ENCODE measurements at regions not wholly inside any gene's neighbourhood (a gene's known extent, or its start where the extent isn't known, plus 50 kb on each side); places are given as distances from the start of the nearest gene placed in this dataset.

DNA sequence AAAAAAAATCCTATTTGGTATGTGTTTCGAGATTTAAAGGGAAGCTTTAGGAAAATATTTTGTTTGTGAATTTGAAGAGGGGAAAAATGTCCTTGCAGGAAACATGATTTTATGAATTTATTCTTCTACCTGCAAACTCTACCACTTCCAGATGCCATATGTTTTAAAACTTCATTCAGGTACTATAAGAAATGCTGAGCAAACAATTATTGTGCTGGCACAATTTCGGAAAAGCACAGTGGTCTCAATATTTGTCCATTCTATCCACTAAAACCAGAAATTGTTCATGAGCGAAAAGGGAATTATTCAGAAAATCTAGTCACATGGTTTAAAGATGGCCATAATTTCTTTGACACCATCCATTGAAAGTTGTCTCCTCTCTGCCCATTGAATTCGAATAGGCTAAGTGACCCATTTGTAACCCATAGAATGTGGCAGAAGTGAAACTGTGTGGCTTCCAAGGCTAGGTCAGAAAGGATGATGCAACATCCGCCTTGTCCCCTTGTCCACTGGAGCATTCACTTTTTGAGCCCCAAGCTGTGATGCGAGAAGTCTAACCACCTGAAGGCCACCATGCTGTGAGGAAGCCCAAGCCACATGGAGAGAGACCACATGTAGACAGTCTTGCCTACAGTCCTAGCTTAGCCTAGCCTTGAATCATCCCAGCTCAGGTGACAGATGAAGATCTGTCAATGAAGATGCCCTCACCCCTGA is 189.8 kb upstream of the PRKCQ start:
- no peak for DNase-seq (ENCODE audit: low read depth)

DNA sequence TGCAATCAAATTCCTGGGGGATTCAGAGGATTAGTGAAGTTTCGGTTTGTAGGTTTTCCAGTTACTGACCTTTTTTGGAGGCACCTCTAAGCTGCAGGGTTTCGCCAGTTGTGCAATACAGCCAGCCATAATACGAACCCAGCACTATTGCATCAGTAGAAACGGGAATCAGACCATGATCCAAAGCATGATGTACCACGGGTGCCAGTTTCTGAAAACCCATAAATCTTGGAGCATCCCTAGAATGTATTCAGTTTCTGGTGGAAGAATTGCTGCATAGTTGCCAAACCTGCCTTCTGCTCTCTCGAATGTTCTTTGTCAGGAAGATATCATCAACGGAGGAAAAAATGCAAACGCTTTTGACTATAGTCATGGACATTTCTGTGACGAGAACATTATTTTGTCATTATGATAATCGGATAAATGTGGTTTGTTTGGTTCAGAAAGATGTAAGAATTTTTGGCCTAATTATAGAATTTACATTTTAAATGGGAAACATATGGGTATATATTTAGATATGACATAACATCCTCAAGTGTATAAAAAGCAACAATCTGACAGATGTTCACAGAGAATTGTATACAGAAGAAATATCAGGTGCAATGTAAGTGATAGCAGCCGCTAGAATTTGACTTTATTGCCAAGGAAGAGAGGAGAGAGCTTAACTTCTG is 186.2 kb upstream of the PRKCQ start:
- no peak for DNase-seq (ENCODE audit: low read depth)

GRCh38 chr10:6763423-6763822 is 183.3 kb upstream of the PRKCQ start:
- no peak for DNase-seq (ENCODE audit: low read depth)

DNA sequence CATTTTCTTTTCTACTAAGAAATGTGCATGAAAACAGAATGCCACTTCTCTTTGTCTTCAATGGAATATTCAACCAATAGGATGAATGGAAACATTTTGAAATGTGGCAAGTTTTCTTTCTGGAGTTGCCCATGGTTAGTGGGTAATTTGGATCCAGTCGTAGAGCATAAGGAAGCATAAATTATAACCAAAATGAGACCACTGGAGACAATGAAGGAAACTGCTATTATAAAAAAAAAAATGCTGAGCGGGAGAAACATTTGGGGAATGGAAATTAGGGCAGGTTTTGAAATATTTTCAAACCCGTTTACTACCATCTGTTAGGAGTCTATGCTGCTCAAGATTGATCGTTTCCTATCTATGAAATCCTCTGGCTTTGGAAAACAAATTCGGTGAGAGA is 182.9 kb upstream of the PRKCQ start:
- DNase-seq (ENCODE audit: low read depth) = no peak

GRCh38 chr10:6759961-6760360 is 179.9 kb upstream of the PRKCQ start:
- no peak for DNase-seq (ENCODE audit: low read depth)

DNA sequence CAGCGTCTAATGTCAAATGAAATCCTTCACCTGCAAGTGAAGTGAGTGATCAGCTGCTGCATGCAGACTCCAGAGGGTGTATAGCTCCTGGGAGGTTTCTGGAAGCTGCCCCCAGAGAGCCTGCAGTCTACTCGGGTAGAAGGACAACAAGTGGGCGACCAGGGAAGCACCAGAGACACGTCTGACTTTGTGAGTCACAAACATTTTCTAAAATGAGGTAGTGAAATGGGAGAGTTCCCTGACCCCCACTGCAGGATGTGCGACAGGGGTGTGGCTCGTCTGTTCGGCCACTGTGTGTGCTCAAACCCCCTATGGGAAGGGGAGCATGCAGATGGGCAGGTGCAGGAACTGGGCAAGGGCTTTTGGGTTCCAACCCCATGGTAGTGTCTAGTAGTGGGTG is 177.1 kb upstream of the PRKCQ start:
- DNase-seq (ENCODE audit: low read depth) = no peak

GRCh38 chr10:6756716-6757115 is 176.6 kb upstream of the PRKCQ start:
- no peak for DNase-seq (ENCODE audit: low read depth)

GRCh38 chr10:6755781-6756460 is 175.8 kb upstream of the PRKCQ start:
- no peak for DNase-seq (ENCODE audit: low read depth)

GRCh38 chr10:6753644-6754043 is 173.6 kb upstream of the PRKCQ start:
- DNase-seq (ENCODE audit: low read depth) = no peak

DNA sequence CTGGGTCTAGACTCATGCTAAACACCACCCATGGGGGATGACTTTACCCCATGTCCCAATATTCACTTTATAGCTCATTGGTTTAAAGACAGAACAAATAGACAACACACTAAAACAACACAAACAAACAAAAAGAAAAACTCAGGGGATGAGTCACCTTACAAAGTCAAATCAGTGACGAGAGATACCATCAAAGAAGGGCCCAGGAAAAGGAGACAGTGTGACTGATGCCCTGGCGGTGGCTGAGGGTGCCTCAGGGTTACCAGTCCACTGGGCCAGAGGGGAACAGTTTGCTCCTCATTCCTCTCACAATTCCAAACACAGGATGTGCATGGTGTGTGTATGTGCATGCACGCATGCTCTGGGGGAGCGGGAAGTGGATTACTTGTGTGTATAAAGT is 171.3 kb upstream of the PRKCQ start:
- no peak for DNase-seq (ENCODE audit: low read depth)

GRCh38 chr10:6748981-6749635 is 169.0 kb upstream of the PRKCQ start:
- no peak for DNase-seq (ENCODE audit: low read depth)

DNA sequence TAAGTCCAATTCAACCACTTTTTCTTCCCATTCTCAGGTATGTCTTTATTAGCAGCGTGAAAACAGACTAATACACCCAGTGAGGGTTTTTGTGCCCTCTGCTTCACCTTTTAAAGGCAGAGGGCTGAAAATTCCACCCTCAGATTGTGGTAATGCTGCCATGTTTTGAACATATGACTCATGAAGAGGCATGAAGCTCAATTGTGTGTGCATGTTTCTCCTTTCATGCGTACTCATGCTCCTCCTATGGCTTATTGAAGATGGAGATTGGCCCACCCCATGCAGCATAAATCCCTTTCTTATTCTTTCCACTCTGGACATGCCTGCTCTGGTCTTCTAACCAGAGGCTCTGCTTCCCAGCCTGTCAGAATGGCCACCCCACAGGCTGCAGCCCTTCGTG is 168.0 kb upstream of the PRKCQ start:
- DNase-seq (ENCODE audit: low read depth) = no peak

DNA sequence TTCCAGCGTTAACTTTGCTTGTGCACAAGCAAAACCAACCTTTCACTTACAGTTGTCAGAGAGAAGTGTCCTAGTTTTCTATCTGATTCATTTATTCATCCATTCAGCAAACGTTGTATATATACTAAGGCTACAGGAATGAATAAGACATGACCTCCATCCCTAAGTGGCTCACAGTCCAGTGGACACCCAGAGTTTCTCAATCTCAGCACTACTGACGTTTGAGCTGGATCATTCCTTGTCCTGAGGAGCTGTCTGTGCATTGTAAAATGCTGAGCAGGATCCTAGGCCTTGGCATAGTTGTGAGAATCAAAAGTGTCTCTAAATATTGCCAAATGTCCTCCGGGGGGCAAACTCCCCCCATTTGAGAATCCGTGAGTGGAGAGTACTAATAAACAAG is 166.7 kb upstream of the PRKCQ start:
- DNase-seq (ENCODE audit: low read depth) = no peak

GRCh38 chr10:6743291-6743849 is 163.3 kb upstream of the PRKCQ start:
- no peak for DNase-seq (ENCODE audit: low read depth)

GRCh38 chr10:6741541-6741941 is 161.5 kb upstream of the PRKCQ start:
- DNase-seq (ENCODE audit: low read depth) = no peak

DNA sequence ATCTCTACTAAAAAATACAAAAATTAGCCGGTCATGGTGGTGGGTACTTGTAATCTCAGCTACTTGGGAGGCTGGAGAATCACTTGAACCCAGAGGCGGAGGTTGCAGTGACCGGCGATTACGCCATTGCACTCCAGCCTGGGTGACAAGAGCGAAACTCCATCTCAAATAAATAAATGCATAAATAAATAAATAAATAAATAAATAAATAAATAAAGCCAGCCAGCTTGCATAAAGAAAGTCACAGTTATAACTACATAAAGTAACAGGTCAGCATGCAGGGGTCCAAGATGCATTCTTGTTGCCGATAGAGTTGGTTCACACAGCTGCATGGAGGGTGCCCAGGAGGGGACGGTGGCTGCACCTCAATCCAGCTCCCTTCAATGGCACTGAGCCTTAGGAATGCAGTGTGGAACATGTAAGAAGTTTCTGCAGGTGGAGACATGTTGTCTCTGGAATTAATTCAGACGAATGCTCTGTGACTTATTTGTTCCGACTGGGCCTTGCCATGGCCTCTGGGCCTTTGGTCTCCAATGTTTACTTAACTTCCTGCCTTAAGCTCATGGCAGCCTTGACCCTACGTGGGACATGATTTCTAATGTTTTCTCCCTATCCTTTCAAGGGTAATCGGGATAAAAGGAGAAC is 159.6 kb upstream of the PRKCQ start:
- DNase-seq (ENCODE audit: low read depth) = no peak

DNA sequence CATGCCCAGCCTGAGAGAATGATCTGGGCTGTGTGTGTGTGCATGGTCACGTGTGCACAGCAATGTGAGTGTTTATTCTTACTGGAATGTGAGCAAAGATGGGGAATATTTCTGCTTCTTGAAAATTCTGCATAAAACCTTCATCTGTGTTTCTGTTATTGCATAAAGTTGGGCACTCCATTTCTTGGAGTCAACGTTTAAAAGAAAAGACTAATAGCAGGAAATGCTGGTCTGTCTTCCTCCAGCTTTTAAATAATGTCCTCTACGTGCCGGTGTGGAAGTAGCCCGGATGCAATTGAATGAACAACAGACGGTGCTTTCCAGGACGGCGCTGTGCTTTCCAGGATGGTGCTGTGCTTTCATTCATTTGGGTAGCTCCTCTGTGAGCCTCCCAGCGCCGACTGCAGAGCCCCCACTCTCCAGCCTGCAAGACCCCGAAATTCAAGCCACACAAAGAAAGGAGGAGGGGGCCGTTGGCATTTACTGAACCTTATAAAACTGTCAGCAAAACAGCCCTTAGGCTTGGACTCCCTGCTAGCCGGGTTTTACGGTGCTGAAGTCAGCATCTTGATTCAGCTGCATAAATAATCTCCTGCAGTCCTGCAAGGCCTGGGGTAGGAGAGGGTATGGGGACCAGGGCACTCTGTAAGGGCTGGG is 158.2 kb upstream of the PRKCQ start:
- DNase-seq (ENCODE audit: low read depth) = no peak

DNA sequence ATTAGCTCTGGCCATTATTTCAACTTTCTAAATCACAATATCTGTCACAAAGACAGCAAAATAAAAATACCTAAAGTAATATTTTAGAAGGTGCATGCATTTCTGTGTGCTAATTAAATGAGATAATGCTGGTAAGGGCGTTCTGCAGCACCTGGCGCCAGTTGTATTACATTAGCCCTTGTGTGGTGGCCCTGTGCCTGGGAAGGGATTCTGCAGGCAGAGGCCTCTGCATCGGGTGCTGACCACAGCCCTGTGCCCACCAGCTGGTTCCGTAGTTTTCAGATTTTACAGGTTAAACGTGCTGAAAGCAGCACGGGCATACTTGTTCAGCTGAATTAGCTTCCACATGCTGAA is 157.7 kb upstream of the PRKCQ start:
- DNase-seq (ENCODE audit: low read depth) = no peak

DNA sequence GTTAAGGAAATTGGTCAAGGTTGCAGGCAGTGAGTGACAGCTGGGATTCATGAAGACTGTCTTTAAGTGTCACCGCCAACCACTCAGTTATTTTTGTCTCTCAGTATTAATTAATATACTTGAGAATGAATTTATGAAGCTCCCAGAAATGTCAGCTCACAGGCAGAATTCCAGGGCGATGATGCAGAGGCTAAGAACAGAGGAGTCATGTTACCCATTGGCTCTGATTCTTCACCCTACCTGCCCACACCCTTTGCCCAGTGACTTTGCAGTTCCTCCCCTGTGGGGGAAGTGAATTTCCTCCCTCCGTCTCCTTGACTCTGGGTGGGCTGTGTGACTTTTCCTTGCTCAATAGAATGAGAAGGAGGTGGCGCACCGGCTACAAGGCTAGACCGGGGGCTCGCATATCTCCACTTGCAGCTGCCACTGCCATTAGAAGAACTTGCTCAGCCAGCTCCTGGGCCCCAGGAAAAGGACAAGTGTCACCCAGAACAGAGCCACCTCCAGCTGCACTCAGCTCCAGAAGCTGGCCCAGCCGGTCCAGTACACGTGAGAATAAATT is 157.1 kb upstream of the PRKCQ start:
- no peak for DNase-seq (ENCODE audit: low read depth)

DNA sequence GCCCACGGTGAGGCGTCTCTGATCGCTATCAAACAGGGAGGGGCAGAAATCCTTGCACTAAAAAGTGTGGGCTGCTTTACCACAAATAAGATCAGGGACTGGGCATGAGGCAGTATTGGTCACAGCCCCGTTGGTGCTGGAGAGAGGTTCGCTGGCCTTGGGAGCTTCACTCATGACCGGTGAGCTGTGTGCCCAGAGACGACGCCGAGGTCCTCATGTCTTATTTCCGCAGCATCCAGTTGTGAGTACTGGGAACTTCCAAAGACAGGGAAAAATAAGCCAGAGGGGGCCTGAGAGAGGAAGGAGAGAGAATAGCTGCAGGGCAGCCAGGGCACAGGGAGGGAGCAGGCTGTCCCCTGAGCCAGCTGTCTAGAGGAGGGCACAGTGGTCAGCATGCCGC is 154.2 kb upstream of the PRKCQ start:
- no peak for DNase-seq (ENCODE audit: low read depth)

DNA sequence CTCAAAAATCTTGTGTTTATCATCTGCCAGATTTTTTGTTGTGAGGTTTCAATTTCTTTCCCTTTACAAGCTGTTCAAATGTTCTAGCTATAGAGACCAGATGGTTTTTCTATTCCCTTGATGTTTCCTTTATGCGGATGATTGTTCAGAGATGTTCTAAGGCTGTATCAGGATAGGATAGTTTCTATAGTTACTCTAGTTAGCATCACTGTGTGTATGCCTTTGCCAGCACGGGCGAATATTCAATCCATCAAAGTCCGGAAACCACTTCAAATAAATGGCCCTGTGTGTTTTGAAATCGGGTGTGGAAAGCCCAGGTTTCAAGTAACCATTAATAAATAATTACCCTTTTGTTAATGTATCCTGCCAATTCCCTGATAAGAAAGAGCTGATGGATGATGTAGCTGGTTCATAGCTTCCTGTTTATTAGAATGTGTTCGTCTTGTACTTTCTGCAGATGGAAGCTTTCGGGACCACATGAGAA is 149.8 kb upstream of the PRKCQ start:
- DNase-seq (ENCODE audit: low read depth) = no peak

All from stimulated activated CD8-positive, alpha-beta memory T cell treated with anti-CD3 and anti-CD28 coated beads, Interleukin-4, amount 100 ng/mL, for 24 hours (primary cell).